Kidney epithelial cell (primary cell): ENCODE measurements at regions not wholly inside any gene's neighbourhood (a gene's known extent, or its start where the extent isn't known, plus 50 kb on each side); places are given as distances from the start of the nearest gene placed in this dataset.
A peak's percentile ranks its signal among the peaks of the same experiment; 100 is the strongest.

ENCODE experiments used
- DNase-seq: peaks from one replicate; pipeline ENCODE4 v3.0.0-alpha.2; 2010; ENCODE audit warnings: low read depth
- H3K27me3 ChIP-seq: 2 replicates; pipeline ENCODE4 v1.6.0; 2011; ENCODE audit warnings: low read length; ENCODE audit not compliant: control insufficient read depth, insufficient read depth
- H3K36me3 ChIP-seq: 2 replicates; pipeline ENCODE4 v1.5.1; 2011; ENCODE audit warnings: low read length; ENCODE audit not compliant: control insufficient read depth, insufficient read depth
- H3K4me3 ChIP-seq: 2 replicates; pipeline ENCODE4 v1.5.1; 2011; ENCODE audit warnings: low read depth, mild to moderate bottlenecking, control low read depth, low read length
- TF ChIP-seq, protein P1 (sequence below): IDR thresholded peaks from 2 replicates; pipeline ENCODE4 v1.5.1; 2011; ENCODE audit warnings: mild to moderate bottlenecking, moderate library complexity, low read length, control low read depth, inconsistent platforms; ENCODE audit not compliant: insufficient read depth, poor library complexity, severe bottlenecking

DNA sequence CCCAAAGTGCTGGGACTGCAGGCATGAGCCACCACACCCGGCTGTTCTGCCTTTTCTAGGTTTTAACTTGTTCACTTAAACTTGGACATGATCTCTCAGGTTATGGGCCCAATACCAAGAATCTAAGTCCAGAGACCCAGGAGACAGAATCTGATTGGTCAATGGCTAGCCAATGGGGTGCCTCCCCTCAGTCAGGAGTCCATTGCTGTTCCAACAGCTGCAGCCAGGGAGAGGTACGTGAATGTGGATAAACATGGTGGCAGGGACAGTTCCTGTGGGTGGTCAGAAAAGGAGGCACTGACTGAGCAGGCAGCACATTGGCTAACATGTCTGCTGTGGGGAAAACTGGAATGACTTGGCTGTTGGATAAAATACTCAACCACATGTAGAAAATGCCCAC, 140.3 kb downstream of the RPLP1 start:
- Histone ChIP-seq H3K36me3 (no peaks in the 10 kb centered on the region), H3K4me3 (no peak overlapping the region), H3K27me3 (no peaks in the 10 kb centered on the region)
- no peak for DNase-seq
- TF ChIP-seq, protein P1, sequence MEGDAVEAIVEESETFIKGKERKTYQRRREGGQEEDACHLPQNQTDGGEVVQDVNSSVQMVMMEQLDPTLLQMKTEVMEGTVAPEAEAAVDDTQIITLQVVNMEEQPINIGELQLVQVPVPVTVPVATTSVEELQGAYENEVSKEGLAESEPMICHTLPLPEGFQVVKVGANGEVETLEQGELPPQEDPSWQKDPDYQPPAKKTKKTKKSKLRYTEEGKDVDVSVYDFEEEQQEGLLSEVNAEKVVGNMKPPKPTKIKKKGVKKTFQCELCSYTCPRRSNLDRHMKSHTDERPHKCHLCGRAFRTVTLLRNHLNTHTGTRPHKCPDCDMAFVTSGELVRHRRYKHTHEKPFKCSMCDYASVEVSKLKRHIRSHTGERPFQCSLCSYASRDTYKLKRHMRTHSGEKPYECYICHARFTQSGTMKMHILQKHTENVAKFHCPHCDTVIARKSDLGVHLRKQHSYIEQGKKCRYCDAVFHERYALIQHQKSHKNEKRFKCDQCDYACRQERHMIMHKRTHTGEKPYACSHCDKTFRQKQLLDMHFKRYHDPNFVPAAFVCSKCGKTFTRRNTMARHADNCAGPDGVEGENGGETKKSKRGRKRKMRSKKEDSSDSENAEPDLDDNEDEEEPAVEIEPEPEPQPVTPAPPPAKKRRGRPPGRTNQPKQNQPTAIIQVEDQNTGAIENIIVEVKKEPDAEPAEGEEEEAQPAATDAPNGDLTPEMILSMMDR: no peak

DNA sequence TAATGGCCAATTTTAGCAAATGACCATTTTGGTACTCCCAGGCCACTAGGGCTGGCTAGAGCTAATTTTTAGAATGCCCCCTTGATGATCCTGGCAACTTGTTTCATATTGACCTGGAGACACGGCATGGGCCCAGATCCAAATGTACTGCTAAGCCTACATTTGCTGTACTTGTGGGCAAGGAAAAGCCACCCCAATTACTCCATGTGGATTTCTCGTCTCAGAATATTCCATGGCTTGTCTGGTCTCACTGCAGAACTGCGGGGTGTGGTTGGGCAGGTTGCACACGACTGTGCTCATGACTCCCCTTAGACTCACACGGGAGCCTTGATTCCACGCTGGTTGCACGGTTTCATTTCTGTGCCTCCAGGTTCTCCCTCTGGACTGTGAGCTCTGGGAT, 140.9 kb downstream of the RPLP1 start:
- H3K36me3 ChIP-seq: no peaks in the 10 kb centered on the region
- H3K27me3 ChIP-seq: no peaks in the 10 kb centered on the region
- DNase-seq: no peak
- TF ChIP-seq, protein P1: no peak
- H3K4me3 ChIP-seq: no peak overlapping the region

DNA sequence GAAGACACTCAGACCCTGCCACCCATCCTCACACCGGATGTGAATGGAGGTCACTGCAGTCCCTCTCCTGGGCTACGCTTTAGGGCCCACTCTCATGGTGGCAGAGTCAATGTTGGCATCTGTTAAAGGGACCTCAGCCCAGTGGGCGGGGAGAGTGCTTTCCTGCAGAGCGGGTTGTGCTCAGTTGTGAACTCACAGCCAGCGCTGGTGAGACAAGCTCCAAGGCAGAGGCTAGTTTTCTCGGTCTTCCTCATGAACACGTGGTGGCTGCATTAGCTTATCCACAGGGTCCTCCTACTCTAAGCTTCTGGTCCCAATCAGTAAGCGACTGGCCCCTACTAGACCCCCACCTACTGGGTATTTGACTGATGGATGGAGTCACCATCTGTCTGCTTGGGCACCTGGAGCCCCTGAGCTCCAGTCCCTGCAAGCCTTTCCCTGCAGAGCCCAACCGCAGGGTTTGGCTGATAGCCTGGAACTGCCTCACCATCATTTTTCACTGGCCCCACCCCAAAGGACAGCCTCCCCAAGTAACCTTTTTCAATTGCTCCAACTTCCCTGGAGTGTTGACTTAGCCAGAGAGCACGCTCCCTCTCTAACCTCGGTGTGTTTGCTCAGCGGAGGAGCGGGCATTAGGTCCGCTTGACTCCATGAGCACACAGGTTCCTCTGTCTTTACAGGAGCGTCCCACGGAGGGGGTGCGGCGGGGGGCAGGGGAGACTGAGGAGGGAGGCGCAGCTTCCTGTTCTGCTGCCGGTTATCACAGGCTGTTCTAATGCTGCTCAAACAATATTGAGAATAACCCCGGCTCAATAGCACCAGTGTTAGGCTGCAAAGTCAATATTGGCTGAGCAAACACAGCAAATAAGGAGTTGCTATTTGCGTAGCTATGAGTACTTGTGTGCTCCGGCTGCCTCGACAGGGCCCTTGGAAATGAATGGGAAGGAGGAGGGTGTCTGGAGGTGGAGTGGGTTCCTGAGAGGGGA, 141.7 kb downstream of the RPLP1 start:
- TF ChIP-seq, protein P1: no peak
- Histone ChIP-seq H3K27me3 (peaks cover 2% of the 10 kb centered on the region), H3K36me3 (no peaks in the 10 kb centered on the region), H3K4me3 (no peak overlapping the region)
- peak; percentile 28 for DNase-seq

DNA sequence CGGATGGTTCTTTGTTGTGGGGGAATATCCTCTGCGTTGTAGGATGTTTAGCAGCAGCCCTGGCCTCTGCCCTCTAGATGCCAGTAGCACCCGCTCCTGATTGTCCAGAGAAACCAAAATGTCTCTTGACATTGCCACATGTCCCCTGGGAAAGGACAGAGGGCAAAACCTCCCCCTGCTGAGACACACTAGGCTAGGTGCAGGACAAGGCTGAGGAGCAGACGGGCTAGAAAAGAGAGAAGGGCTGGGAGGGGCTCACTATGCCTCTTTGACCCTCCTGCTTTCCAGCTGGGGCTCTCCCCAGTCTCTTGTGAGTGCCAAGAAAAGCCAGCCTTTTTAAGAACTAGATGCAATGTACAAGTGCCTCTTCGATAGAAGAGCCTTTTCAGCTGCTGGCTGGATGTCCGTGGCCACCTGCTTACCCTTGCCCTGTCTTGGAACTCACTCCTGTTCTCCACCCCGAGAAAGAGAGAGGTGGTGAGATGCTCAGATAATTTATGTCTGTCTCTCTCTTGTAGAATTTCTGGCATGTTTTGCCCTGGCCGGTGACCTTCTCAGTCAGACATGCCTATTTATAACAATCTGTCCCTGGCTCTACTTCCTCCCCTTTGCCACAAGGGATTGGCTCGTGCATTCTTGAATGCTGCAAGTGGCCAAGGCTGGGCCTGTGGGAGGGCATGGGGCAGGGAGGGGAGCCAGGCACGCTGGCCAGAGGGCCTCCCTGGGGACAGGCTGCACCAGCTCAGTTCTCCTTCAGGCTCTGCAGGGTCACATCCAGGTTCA, 142.6 kb downstream of the RPLP1 start:
- TF ChIP-seq, protein P1: no peak
- DNase-seq: no peak
- peaks cover 10% of the 10 kb centered on the region for H3K27me3 ChIP-seq
- H3K36me3 ChIP-seq: no peaks in the 10 kb centered on the region
- H3K4me3 ChIP-seq: no peak overlapping the region

DNA sequence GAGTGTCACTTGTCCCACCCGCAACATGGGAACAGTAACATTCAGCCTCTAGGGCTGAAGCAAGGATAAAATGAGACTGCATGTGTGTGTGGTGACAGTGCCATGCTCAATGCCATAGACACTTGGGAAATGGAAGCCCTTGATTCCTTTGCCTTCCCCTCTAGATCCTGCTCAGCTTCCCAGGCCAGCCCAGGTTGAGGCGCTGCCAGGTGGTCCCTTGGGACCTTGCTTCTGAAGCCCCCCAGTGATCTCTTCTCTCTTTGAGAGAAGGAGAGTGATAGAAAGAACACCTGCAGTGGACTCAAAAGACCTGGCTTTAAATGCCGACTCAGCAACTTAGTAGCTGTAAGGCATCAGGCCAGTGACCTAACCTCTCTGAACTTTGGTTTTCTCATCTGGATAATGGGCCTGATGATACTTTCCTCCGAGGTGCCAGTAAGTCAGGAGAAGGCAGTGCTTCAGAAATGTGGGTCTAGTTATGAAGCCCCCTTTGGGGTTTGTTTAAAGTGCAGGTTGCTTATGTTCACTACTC, 144.5 kb downstream of the RPLP1 start:
- DNase-seq: no peak
- no peak overlapping the region for H3K4me3 ChIP-seq
- H3K27me3 ChIP-seq: peaks cover 10% of the 10 kb centered on the region
- H3K36me3 ChIP-seq: no peaks in the 10 kb centered on the region
- TF ChIP-seq, protein P1: no peak
